Endothelial cell of umbilical vein (primary cell): ENCODE measurements at regions not wholly inside any gene's neighbourhood (a gene's known extent, or its start where the extent isn't known, plus 50 kb on each side); places are given as distances from the start of the nearest gene placed in this dataset.

Experiments
- BruUV-seq: library from RNA; stranded (reverse); fragments of 400-500 nt; replicated peaks from 2 replicates; lab custom pipeline; 2021; lab: Mats Ljungman, UMichigan
- CTCF ChIA-PET: fragments of 300-600, 350-600 bp; sonication (Branson Sonifier 250); formaldehyde crosslinking; loops from one replicate; lab custom pipeline; 2021; ENCODE audit warnings: antibody characterized with exemption, inconsistent platforms; lab: Charles Lee
- POLR2A ChIA-PET: fragments of 300-600, 350-600 bp; sonication (Branson Sonifier 250); formaldehyde crosslinking; loops from one replicate; lab custom pipeline; 2021; ENCODE audit warnings: antibody characterized with exemption, inconsistent platforms; lab: Charles Lee
- DNase-seq: peaks from one replicate; pipeline ENCODE4 v3.0.0-alpha.2; 2011; ENCODE audit warnings: low read depth, low spot score
- FAIRE-seq: peaks from 2 replicates; lab custom pipeline; 2011; peaks lifted over from hg19 to GRCh38; lab: Jason Lieb, UNC
- H2AFZ ChIP-seq: 2 replicates; pipeline ENCODE4 v1.6.0; 2012; ENCODE audit warnings: low read depth, low read length, control low read depth, inconsistent platforms
- H3K27ac ChIP-seq: 2 replicates; pipeline ENCODE4 v1.5.1; 2011; ENCODE audit warnings: low read depth, mild to moderate bottlenecking, control low read depth, low read length, moderate library complexity; ENCODE audit not compliant: insufficient read depth
- H3K27me3 ChIP-seq, 2 experiments: 2 replicates each; pipeline versions ENCODE4 v1.6.0 to v1.6.1; 2011; ENCODE audit warnings: low read length in 2 of 2, mixed read lengths in 1 of 2; ENCODE audit not compliant: control insufficient read depth in 2 of 2, insufficient read depth in 2 of 2
- H3K36me3 ChIP-seq, 2 experiments: 2 replicates in 1 of 2; 3 replicates in 1 of 2; pipeline ENCODE4 v1.5.1; 2011; ENCODE audit warnings: low read length in 2 of 2, mild to moderate bottlenecking in 1 of 2, moderate library complexity in 1 of 2; ENCODE audit not compliant: control insufficient read depth in 2 of 2, insufficient read depth in 2 of 2; ENCODE audit errors: extremely low read depth in 1 of 2
- H3K4me1 ChIP-seq: 3 replicates; pipeline ENCODE4 v1.5.1; 2011; ENCODE audit warnings: mild to moderate bottlenecking, low read length; ENCODE audit not compliant: control insufficient read depth, insufficient read depth; ENCODE audit errors: extremely low read depth
- H3K4me2 ChIP-seq: 2 replicates; pipeline ENCODE4 v1.6.1; 2011; ENCODE audit warnings: low read length, control low read depth, mixed read lengths; ENCODE audit not compliant: insufficient read depth
- H3K4me3 ChIP-seq, 3 experiments: fragments of 200-600 bp in 1 of 3; sonication (generic), shearing (Covaris generic) in 1 of 3; replicated peaks in 1 of 3; 2 replicates each; pipeline ENCODE4 v1.5.1; 2011 to 2016; ENCODE audit warnings: control low read depth in 3 of 3, low read length in 3 of 3, mild to moderate bottlenecking in 2 of 3, inconsistent platforms in 1 of 3, low read depth in 1 of 3, moderate library complexity in 1 of 3; ENCODE audit not compliant: insufficient read depth in 1 of 3
- H3K79me2 ChIP-seq: 2 replicates; pipeline ENCODE4 v1.6.0; 2012; ENCODE audit warnings: low read length, inconsistent platforms; ENCODE audit not compliant: control insufficient read depth, insufficient read depth
- H3K9ac ChIP-seq: replicated peaks from 2 replicates; pipeline ENCODE3; 2011; ENCODE audit warnings: low read length, control low read depth; ENCODE audit not compliant: insufficient read depth; ENCODE audit errors: extremely low read depth
- H3K9me1 ChIP-seq: replicated peaks from 3 replicates; pipeline ENCODE4 v1.6.0; 2011; ENCODE audit warnings: mild to moderate bottlenecking, low read length; ENCODE audit not compliant: control insufficient read depth, insufficient read depth; ENCODE audit errors: extremely low read depth
- H3K9me3 ChIP-seq: replicated peaks from 2 replicates; pipeline ENCODE4 v1.5.1; 2012; ENCODE audit warnings: low read length, inconsistent platforms; ENCODE audit not compliant: control insufficient read depth, insufficient read depth
- H4K20me1 ChIP-seq: replicated peaks from 2 replicates; pipeline ENCODE3; 2011; ENCODE audit warnings: mild to moderate bottlenecking, low read length; ENCODE audit not compliant: control insufficient read depth, insufficient read depth; ENCODE audit errors: extremely low read depth
- CTCF ChIP-seq, 2 donors: IDR thresholded peaks; 1 replicate in 1 of 2; 2 replicates in 1 of 2; pipeline ENCODE4 v1.5.1; 2011; ENCODE audit warnings: low read length in 2 of 2, mild to moderate bottlenecking in 2 of 2, moderate library complexity in 2 of 2, control low read depth in 1 of 2, inconsistent platforms in 1 of 2, low read depth in 1 of 2; ENCODE audit not compliant: insufficient read depth in 1 of 2; ENCODE audit errors: extremely low read depth in 1 of 2
- EZH2 ChIP-seq: IDR thresholded peaks from 2 replicates; pipeline ENCODE4 v1.6.1; 2012; ENCODE audit warnings: borderline replicate concordance, low read depth, mild to moderate bottlenecking, moderate library complexity, low read length, inconsistent platforms; ENCODE audit not compliant: severe bottlenecking
- FOS ChIP-seq: IDR thresholded peaks from 2 replicates; pipeline ENCODE4 v1.6.1; 2011; ENCODE audit warnings: mild to moderate bottlenecking, low read length, moderate library complexity, borderline replicate concordance; ENCODE audit not compliant: insufficient read depth
- GATA2 ChIP-seq: IDR thresholded peaks from 2 replicates; pipeline ENCODE4 v1.7.0; 2011; ENCODE audit warnings: low read depth, mild to moderate bottlenecking, moderate library complexity, mixed read lengths, low read length; ENCODE audit not compliant: insufficient read length, insufficient read depth
- JUN ChIP-seq: IDR thresholded peaks from 2 replicates; pipeline ENCODE4 v1.6.1; 2011; ENCODE audit warnings: borderline replicate concordance, low read depth; ENCODE audit not compliant: insufficient read length, insufficient read depth
- MAX ChIP-seq: IDR thresholded peaks from 2 replicates; pipeline ENCODE4 v1.6.1; 2011; ENCODE audit not compliant: insufficient read depth, insufficient read length
- MYC ChIP-seq: IDR thresholded peaks from one replicate; pipeline ENCODE4 v1.6.1; 2011; ENCODE audit warnings: mild to moderate bottlenecking, low read depth, low read length
- POLR2A ChIP-seq: IDR thresholded peaks from 2 replicates; pipeline ENCODE4 v1.6.1; 2012; ENCODE audit warnings: low read depth, mild to moderate bottlenecking, control low read depth, low read length
- POLR2AphosphoS5 ChIP-seq: IDR thresholded peaks from 2 replicates; pipeline ENCODE4 v1.6.1; 2012; ENCODE audit warnings: low read depth, mild to moderate bottlenecking, control low read depth, low read length, moderate library complexity; ENCODE audit not compliant: insufficient read depth
- dilution Hi-C: fragments of 300-500 bp; cut with MboI; formaldehyde crosslinking; loops from one replicate; pipeline ENCODE4 v1.15.0; 2019; ENCODE audit warnings: low sequenced_read_pairs; ENCODE audit not compliant: extremely low pct_ligation_motif_present
- intact Hi-C: fragments of 100-400 bp; cut with micrococcal nuclease; formaldehyde crosslinking; loops from one replicate; pipeline ENCODE4 v1.10.0; 2022

- H2AFZ ChIP-seq = no peak overlapping the region
- no peak overlapping the region for H3K4me3 ChIP-seq
- H4K20me1 ChIP-seq = no peaks in the 10 kb centered on the region
- no TSS peak for BruUV-seq
- no peak overlapping the region for H3K4me2 ChIP-seq
- H3K79me2 ChIP-seq = no peaks in the 10 kb centered on the region
- intact Hi-C loops = no loop called here
- dilution Hi-C loops = no loop called here
- TF ChIP-seq MYC (no peak), POLR2AphosphoS5 (no peak), CTCF (IDR thresholded peaks at IDR 0.05; ENCODE audit: extremely low read depth in 1 of 2, insufficient read depth in 1 of 2, low read depth in 1 of 2, low read length in 2 of 2) (no peak), FOS (no peak), MAX (no peak), POLR2A (no peak), EZH2 (no peak), JUN (no peak), GATA2 (no peak)
- CTCF ChIA-PET = no interaction called here
- H3K27me3 ChIP-seq = no peaks in the 10 kb centered on the region
- H3K9ac ChIP-seq = no peak overlapping the region
- no peaks in the 10 kb centered on the region for H3K4me1 ChIP-seq
- H3K9me3 ChIP-seq = no peaks in the 10 kb centered on the region
- POLR2A ChIA-PET = no interaction called here
- H3K27ac ChIP-seq = no peak overlapping the region
- DNase-seq (no peak), FAIRE-seq (no peak)
- H3K9me1 ChIP-seq = no peaks in the 10 kb centered on the region
- no peaks in the 10 kb centered on the region for H3K36me3 ChIP-seq
Observed at GRCh38 chr6:119966484-119966883, 616.9 kb upstream of the MAN1A1 start.
